ENCODE measurements at regions not wholly inside any gene's neighbourhood (a gene's known extent, or its start where the extent isn't known, plus 50 kb on each side); places are given as distances from the start of the nearest gene placed in this dataset.

GRCh38 chr18:73509460-73509859 lies 638.2 kb downstream of the FBXO15 start:
- Histone ChIP-seq H3K4me3 (no peak overlapping the region), H2AFZ (no peak overlapping the region), H3K36me3 (replicated peaks; ENCODE audit: insufficient read depth, low read depth) (no peaks in the 10 kb centered on the region), H3K9me2 (replicated peaks; ENCODE audit: insufficient read depth) (no peaks in the 10 kb centered on the region), H3K27ac (no peak overlapping the region), H3K27me3 (no peaks in the 10 kb centered on the region), H3K4me1 (ENCODE audit: insufficient read depth) (no peaks in the 10 kb centered on the region), H4K20me1 (ENCODE audit: insufficient read depth, poor library complexity, severe bottlenecking) (no peaks in the 10 kb centered on the region), H3K9me3 (ENCODE audit: low read depth) (no peaks in the 10 kb centered on the region), H3K79me2 (no peaks in the 10 kb centered on the region), H3K4me2 (no peak overlapping the region)
- WGBS (ENCODE audit: low lambda C conversion rate, missing lambda C conversion rate) = 78% methylated on average over 2 of the region's 2 CpGs
- TF ChIP-seq EZH2phosphoT487 (IDR thresholded peaks at IDR 0.05; ENCODE audit: low read depth, severe bottlenecking, unreplicated experiment) (no peak), CTCF (IDR thresholded peaks at IDR 0.05; ENCODE audit: poor library complexity) (no peak), EZH2 (IDR thresholded peaks at IDR 0.05; ENCODE audit: borderline replicate concordance) (no peak)
- DNase-seq (ENCODE audit: low spot score) = no peak

- WGBS (ENCODE audit: low lambda C conversion rate, missing lambda C conversion rate) = 0% methylated on average over 1 of the region's 1 CpG
- TF ChIP-seq CTCF (IDR thresholded peaks at IDR 0.05; ENCODE audit: poor library complexity) (no peak), EZH2phosphoT487 (IDR thresholded peaks at IDR 0.05; ENCODE audit: low read depth, severe bottlenecking, unreplicated experiment) (no peak), EZH2 (IDR thresholded peaks at IDR 0.05; ENCODE audit: borderline replicate concordance) (no peak)
Measured at GRCh38 chr18:73503326-73503725, 635.5 kb upstream of the NETO1 start.

GRCh38 chr18:73487966-73488365 lies 620.2 kb upstream of the NETO1 start:
- H2AFZ ChIP-seq = no peak overlapping the region
- no peaks in the 10 kb centered on the region for H3K4me1 ChIP-seq (ENCODE audit: insufficient read depth)
- no peaks in the 10 kb centered on the region for H4K20me1 ChIP-seq (ENCODE audit: insufficient read depth, poor library complexity, severe bottlenecking)
- WGBS (ENCODE audit: low lambda C conversion rate, missing lambda C conversion rate) = 91% methylated on average over 2 of the region's 2 CpGs
- no peak for DNase-seq (ENCODE audit: low spot score)
- H3K27ac ChIP-seq = no peak overlapping the region
- no peaks in the 10 kb centered on the region for H3K27me3 ChIP-seq
- no peaks in the 10 kb centered on the region for H3K9me2 ChIP-seq (replicated peaks; ENCODE audit: insufficient read depth)
- no peak overlapping the region for H3K4me2 ChIP-seq
- no peaks in the 10 kb centered on the region for H3K36me3 ChIP-seq (replicated peaks; ENCODE audit: insufficient read depth, low read depth)
- TF ChIP-seq CTCF (IDR thresholded peaks at IDR 0.05; ENCODE audit: poor library complexity) = no peak
- no peak for TF ChIP-seq EZH2 (IDR thresholded peaks at IDR 0.05; ENCODE audit: borderline replicate concordance)
- TF ChIP-seq EZH2phosphoT487 (IDR thresholded peaks at IDR 0.05; ENCODE audit: low read depth, severe bottlenecking, unreplicated experiment) = no peak
- no peaks in the 10 kb centered on the region for H3K9me3 ChIP-seq (ENCODE audit: low read depth)
- no peaks in the 10 kb centered on the region for H3K79me2 ChIP-seq
- no peak overlapping the region for H3K4me3 ChIP-seq

More at GRCh38 chr18:73503326-73503725, 635.5 kb upstream of the NETO1 start:
- Histone ChIP-seq H3K36me3 (replicated peaks; ENCODE audit: insufficient read depth, low read depth) (no peaks in the 10 kb centered on the region), H3K4me2 (no peak overlapping the region), H3K9me3 (ENCODE audit: low read depth) (no peaks in the 10 kb centered on the region), H3K4me1 (ENCODE audit: insufficient read depth) (no peaks in the 10 kb centered on the region), H3K9me2 (replicated peaks; ENCODE audit: insufficient read depth) (no peaks in the 10 kb centered on the region), H3K27ac (no peak overlapping the region), H2AFZ (no peak overlapping the region), H3K27me3 (no peaks in the 10 kb centered on the region), H3K4me3 (no peak overlapping the region), H3K79me2 (no peaks in the 10 kb centered on the region), H4K20me1 (ENCODE audit: insufficient read depth, poor library complexity, severe bottlenecking) (no peaks in the 10 kb centered on the region)
- no peak for DNase-seq (ENCODE audit: low spot score)

- 81% methylated on average over 3 of the region's 3 CpGs for WGBS (ENCODE audit: low lambda C conversion rate, missing lambda C conversion rate)
- no peaks in the 10 kb centered on the region for H3K9me3 ChIP-seq (ENCODE audit: low read depth)
- H4K20me1 ChIP-seq (ENCODE audit: insufficient read depth, poor library complexity, severe bottlenecking) = no peaks in the 10 kb centered on the region
- no peak overlapping the region for H2AFZ ChIP-seq
- no peak overlapping the region for H3K4me3 ChIP-seq
- H3K79me2 ChIP-seq = no peaks in the 10 kb centered on the region
- no peak overlapping the region for H3K27ac ChIP-seq
- H3K27me3 ChIP-seq = no peaks in the 10 kb centered on the region
- DNase-seq (ENCODE audit: low spot score) = no peak
- H3K36me3 ChIP-seq (replicated peaks; ENCODE audit: insufficient read depth, low read depth) = no peaks in the 10 kb centered on the region
- H3K4me2 ChIP-seq = no peak overlapping the region
- H3K4me1 ChIP-seq (ENCODE audit: insufficient read depth) = no peaks in the 10 kb centered on the region
- TF ChIP-seq EZH2 (IDR thresholded peaks at IDR 0.05; ENCODE audit: borderline replicate concordance) (no peak), EZH2phosphoT487 (IDR thresholded peaks at IDR 0.05; ENCODE audit: low read depth, severe bottlenecking, unreplicated experiment) (no peak), CTCF (IDR thresholded peaks at IDR 0.05; ENCODE audit: poor library complexity) (no peak)
- no peaks in the 10 kb centered on the region for H3K9me2 ChIP-seq (replicated peaks; ENCODE audit: insufficient read depth)
Measured at GRCh38 chr18:73485166-73485565, 617.4 kb upstream of the NETO1 start.

Measured in hepatocyte (in vitro differentiated cells).